AML-193 (cell line): ENCODE measurements at regions not wholly inside any gene's neighbourhood (a gene's known extent, or its start where the extent isn't known, plus 50 kb on each side); places are given as distances from the start of the nearest gene placed in this dataset.

Source experiments
- DNase-seq, 2 experiments: peaks; one replicate each; lab custom pipeline; 2025; lab: John Stamatoyannopoulos, UW

GRCh38 chr6:48912503-48912902 lies 550.5 kb downstream of the MMUT start:
- no peak for DNase-seq

GRCh38 chr6:48904809-48905208 lies 558.2 kb downstream of the MMUT start:
- DNase-seq: no peak

DNA sequence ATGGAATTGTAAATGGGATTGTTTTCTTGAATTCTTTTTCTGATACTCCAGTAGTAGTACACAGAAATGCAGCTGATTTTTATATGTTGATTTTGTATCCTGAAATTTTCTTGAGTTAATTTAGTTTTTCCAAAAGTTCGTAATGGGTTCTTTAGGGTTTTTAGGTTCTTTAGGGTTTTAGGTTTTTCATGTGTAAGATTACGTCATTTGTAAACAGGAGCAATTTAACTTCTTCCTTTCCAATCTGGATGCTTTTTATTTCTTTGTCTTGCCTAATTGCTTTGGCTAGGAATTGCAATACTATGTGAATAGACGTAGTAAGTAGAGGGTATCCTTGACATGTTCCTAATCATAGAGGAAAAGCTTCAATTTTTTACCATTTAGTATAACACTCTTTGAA lies 568.6 kb downstream of the MMUT start:
- DNase-seq: no peak

DNA sequence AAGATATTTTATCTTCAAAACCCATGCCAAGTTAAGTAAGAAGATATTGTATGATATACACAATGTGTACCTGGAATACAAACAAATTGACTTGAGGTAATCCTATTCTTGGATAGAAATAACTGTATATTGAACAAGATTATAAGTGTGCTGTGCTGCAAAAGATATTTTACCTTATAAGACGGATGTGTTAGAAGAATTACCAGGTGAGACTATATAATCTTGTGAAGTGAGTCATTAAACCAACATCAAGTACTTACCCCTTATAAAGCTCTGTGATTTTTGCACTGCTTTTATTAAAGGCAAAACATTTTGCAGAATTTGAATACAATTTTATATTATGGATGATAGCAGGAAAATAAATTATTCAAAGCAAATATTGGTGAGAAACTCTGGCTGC lies 570.0 kb downstream of the MMUT start:
- no peak for DNase-seq

- no peak for DNase-seq
Observed at GRCh38 chr6:48891308-48891707, 571.7 kb downstream of the MMUT start.

DNA sequence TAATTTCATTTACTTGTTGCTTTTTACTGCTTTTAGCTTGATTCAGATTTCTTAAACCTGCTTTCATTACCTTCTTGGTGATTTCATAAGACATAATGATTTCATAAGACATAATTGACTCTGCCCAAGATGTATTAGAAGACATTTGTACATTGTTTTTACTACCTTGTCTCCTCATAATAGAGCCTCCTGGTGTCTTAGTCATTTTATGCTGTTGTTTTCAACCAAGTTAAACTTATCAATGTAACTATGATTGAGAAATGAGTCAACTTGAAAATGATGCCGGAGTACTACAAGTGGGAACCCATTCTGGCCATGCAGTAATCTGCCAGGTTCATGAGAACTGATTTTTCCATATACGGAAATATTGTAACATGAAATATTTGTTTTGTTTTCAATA lies 573.6 kb downstream of the MMUT start:
- DNase-seq: no peak

DNA sequence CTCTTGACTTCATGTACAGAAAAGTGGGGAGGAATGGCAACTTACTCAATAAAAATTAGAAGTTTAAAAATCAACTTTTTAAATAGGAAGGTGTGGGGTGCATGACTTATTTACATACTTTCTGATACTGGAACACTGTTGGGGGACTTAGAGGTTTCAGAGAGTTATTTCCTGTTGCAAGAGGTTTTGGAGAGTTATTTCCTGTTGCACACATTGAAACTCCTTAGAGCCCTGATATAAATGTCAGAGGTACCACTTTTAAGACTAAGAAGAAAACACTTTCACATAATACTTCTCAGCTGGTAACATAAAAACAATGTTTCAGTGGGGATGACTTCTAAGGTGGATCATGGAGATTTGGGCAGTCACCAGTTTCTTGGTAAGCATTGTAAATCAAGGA lies 579.9 kb downstream of the MMUT start:
- DNase-seq: no peak

DNA sequence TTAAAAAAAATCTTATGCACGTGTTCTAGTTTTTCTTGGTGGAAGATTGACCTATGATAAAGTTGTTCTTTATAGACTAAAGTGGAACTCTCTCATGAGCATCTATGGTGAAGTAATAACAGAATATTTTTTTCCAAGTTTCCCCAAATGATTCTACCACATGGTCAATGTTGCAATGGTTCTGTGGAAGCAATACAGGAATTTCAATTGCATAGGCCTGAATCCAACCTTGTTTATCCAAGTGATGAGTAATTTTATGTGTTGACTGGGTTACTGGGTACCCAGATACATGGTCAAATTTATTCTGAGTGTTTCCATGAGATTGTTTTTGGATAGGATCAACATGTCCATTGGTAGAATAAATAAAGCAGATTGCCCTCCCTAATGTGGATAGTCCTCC lies 581.5 kb downstream of the MMUT start:
- DNase-seq: no peak

DNA sequence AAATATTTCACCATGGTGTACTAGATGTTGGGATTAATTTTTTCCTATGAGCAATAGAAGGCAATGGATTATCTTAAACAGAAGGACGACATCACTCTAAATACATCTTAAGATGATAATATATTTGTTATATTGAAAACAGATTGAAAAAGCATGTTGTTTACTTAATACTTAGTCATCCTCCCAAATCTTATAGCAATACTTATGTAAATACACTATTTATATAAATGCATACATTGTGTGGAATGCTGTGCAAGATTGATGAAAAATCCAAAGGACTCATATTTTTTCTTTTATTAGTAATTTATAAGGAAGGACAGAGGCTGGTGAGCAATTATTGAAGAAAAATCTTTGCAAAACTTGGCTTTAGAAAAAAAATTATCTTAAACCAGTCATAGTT lies 593.5 kb downstream of the MMUT start:
- no peak for DNase-seq

DNA sequence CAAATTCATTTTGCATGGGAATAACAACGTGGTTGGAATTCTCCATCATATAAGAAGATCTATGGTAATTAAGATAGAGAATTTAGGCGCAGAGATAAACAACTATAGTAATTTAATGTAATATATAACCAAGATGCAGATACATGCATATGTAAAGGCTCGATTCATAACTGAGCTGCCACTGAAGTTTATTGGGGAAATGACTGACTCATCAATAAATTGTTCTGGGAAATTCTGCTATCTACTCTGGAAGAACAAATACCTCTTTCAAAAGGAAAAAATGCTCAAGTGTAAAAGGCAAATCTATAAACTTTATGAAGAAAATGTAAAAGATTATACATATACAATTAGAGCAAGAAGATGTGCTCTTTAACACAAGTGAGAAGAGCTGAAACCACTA lies 596.4 kb downstream of the MMUT start:
- no peak for DNase-seq

GRCh38 chr6:48860175-48860574 lies 602.9 kb downstream of the MMUT start:
- DNase-seq: no peak

GRCh38 chr6:48859562-48860123 lies 603.4 kb downstream of the MMUT start:
- no peak for DNase-seq

- no peak for DNase-seq
Observed at GRCh38 chr6:48845219-48845618, 617.8 kb downstream of the MMUT start.

DNA sequence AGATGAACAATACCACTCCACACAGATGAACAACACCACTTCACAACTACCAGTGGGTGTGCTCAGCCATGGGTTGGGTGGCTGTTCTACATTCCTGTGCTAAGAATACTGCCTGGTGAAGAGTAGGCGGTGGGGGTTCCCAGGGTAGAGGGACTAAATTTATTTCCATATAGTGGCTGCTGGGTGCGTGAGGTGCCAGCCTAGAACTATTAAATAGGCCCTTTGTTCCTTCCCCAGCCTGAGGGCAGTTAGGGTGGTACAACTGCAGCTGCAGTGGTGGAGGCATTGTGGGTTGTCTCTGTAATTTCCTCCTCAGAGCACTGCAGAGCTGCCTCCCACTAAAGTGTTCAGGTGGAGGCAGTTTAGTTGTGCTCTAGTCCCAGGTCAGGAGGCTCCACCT lies 618.4 kb downstream of the MMUT start:
- DNase-seq: no peak

DNA sequence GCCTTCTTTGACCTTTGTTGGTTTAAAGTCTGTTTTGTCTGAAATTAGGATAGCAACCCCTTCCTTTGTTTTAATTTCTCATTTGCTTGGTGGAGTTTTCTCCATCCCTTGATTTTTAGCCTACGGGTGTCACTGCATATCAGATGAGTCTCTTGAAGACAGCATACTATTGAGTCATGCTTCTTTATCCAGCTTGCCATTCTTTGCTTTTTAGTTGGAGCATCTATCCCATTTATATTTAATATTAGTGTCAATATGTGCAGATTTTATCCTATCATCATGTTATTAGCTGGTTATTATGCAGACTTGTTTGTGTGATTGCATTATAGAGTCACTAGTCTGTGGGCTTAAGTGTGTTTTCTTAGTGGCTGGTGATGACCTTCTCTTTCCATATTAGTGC lies 622.2 kb downstream of the MMUT start:
- DNase-seq: no peak

- no peak for DNase-seq
Observed at GRCh38 chr6:48839206-48839605, 623.8 kb downstream of the MMUT start.

GRCh38 chr6:48837744-48838143 lies 625.3 kb downstream of the MMUT start:
- no peak for DNase-seq

GRCh38 chr6:48835421-48835958 lies 627.6 kb downstream of the MMUT start:
- no peak for DNase-seq

GRCh38 chr6:48834706-48835105 lies 628.3 kb downstream of the MMUT start:
- DNase-seq: no peak

DNA sequence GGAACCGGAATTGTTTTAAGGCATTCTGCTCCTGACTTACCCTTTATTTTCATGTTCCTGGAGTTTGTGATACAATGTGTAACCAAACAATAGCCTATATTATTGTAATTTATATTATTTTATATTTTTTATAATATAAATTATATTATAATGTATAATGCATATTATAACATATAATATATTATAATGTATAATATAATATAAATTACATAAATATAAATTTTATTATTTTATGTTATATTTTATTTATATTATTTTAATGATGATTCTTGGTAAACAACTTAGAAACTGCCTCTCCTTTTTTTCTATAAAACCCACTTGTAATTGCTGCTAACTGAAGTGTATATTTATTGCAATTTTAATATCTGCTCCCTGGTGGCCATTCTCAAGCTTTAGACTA lies 629.1 kb downstream of the MMUT start:
- DNase-seq: no peak

DNA sequence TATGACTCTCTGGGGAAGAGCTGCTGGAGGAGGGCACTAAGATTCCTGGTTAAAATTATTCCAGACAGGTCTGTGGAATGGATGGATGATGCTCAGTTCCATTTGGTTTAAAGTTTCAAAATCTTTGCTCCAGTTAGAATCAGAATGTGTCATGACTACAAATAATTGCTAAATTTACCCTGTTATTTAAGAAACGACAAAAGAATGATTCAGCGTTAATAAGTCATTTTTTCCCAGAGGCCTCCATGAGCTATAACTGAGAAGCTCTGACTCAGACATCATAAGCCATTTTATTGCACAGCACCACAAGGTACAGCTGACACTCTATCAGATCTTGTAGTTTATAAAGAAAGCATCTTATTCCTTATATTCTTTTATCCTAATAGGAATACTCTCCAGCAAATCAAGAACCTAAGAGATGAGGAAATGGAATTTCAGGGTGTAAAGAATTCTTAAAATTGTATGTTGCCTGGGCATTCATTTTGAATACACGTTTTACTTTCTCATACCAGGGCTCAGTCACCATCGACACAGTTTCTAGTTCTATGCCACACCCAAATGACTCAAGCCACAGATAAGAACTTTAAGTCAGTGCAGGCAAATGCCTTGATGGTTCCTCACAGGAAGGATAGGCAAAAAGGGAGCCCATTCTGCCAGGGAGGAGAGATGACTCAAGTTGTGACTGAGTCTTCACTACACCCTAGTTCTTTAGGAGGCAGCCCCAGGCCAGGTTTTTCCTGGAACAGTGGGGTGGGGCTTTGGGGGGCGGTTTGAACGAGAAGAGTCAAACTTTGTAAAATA lies 636.0 kb downstream of the MMUT start:
- no peak for DNase-seq

DNA sequence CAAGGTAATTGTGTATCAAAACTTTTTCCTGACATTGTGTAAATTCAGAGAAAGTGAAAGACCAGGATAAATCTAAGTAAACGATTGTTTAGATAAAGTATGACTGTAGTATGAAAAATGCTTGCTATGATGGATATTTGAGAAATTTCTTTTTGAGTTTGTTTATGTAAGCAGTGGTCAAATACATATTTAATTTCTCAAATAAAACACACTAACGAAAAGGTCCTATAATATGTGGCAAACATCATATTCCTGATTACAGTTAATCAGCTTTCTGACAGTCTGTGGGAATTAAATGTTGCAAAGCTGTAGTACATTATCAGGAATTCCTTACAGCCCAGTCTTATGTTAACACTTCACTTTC lies 636.9 kb downstream of the MMUT start:
- DNase-seq: no peak

DNA sequence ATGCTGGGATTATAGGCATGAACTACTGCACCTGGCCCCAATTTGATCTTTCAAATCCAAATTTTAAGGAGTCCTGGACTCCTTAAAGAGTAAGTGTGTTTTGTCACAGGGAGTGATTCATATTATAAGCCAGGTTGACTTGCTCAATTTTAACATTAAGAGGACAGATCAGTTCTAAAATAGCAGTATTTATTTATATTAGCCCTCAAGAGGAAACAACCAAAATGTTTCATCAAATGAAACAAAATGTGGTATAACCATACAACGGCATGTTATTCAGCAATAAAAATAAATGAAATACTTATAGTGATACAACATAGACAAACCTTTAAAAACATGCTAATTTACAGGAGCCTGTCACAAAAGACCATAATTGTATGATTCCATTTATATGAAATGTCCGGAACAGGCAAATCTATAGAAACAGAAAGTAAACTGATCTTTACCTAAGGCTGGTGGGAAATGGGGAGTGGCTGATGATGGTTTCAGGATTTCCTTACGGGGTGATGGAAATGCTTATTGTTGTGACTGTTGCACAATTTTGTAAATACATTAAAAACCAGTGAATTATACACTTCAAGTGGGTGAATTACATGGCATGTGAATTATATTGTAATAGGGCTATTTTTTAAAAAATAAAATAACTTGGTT lies 637.4 kb downstream of the MMUT start:
- no peak for DNase-seq
